Activated naive CD8-positive, alpha-beta T cell treated with anti-CD3 and anti-CD28 coated beads for 36 hours (primary cell): ENCODE measurements at regions not wholly inside any gene's neighbourhood (a gene's known extent, or its start where the extent isn't known, plus 50 kb on each side); places are given as distances from the start of the nearest gene placed in this dataset.

Experiments
- DNase-seq: peaks from one replicate; pipeline ENCODE4 v3.0.0; 2021
- H3K27ac Mint-ChIP-seq: one replicate; pipeline ENCODE4 v1.8.0; 2022; ENCODE audit warnings: mild to moderate bottlenecking, moderate library complexity, mixed read lengths
- H3K27me3 Mint-ChIP-seq: one replicate; pipeline ENCODE4 v1.8.0; 2022; ENCODE audit warnings: mild to moderate bottlenecking, mixed read lengths
- H3K36me3 Mint-ChIP-seq: one replicate; pipeline ENCODE4 v1.8.0; 2021; ENCODE audit warnings: mild to moderate bottlenecking, mixed read lengths
- H3K4me1 Mint-ChIP-seq: one replicate; pipeline ENCODE4 v1.8.0; 2021; ENCODE audit warnings: mixed read lengths
- H3K4me3 Mint-ChIP-seq: one replicate; pipeline ENCODE4 v1.8.0; 2022; ENCODE audit warnings: mild to moderate bottlenecking, moderate library complexity, mixed read lengths
- H3K9me3 Mint-ChIP-seq: one replicate; pipeline ENCODE4 v1.8.0; 2022; ENCODE audit warnings: mixed read lengths

- no peak overlapping the region for H3K27ac Mint-ChIP-seq
- H3K27me3 Mint-ChIP-seq: no peaks in the 10 kb centered on the region
- no peaks in the 10 kb centered on the region for H3K4me1 Mint-ChIP-seq
- no peak overlapping the region for H3K4me3 Mint-ChIP-seq
- no peaks in the 10 kb centered on the region for H3K9me3 Mint-ChIP-seq
- H3K36me3 Mint-ChIP-seq: no peaks in the 10 kb centered on the region
- DNase-seq: no peak
Measured at GRCh38 chr4:151962138-151962823, 201.5 kb upstream of the GATB start.

GRCh38 chr4:151961456-151961855 is 200.6 kb upstream of the GATB start:
- Mint-ChIP-seq H3K4me3 (no peak overlapping the region), H3K27ac (no peak overlapping the region), H3K9me3 (no peaks in the 10 kb centered on the region), H3K36me3 (no peaks in the 10 kb centered on the region), H3K27me3 (no peaks in the 10 kb centered on the region), H3K4me1 (no peaks in the 10 kb centered on the region)
- DNase-seq: no peak

DNA sequence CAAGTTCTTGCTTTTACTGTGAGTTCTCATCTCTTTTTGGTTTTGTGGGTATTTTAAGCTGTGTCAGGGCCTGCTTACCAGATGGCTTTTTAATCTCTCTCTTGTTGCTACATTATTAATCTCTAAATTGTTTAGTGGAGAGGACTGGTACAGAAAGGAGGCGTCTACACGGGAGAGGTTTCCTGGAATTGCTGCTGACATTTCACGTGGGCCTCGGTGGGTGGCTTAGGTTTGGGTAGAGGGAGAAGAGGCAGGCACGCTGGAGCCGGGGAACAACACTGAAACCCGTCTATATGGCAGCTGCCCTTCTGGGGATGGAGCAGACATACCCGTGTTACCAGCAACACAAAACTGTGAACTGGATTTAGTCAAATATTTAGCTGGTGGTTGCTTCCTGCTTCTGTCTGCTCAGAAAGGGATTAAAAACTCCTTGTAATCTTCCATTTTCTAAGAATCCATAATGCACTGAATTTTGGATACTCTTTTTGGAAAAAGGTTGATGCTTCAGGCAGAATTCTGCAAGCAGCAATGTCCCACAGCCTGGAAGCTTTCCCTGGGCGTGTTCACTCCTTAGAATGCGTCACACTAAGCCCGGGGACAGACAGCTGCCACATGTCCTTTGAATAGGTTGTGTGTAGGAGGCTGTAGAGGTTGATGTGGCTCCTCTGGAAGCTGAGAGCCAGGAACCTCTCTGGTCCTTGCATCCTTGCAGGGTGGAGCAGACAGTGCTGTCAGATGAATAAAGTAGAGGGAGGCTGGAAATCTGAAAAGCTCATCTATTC is 199.8 kb upstream of the GATB start:
- Mint-ChIP-seq H3K4me1 (no peaks in the 10 kb centered on the region), H3K4me3 (no peak overlapping the region), H3K9me3 (no peaks in the 10 kb centered on the region), H3K27me3 (no peaks in the 10 kb centered on the region), H3K27ac (no peak overlapping the region), H3K36me3 (no peaks in the 10 kb centered on the region)
- DNase-seq: no peak

DNA sequence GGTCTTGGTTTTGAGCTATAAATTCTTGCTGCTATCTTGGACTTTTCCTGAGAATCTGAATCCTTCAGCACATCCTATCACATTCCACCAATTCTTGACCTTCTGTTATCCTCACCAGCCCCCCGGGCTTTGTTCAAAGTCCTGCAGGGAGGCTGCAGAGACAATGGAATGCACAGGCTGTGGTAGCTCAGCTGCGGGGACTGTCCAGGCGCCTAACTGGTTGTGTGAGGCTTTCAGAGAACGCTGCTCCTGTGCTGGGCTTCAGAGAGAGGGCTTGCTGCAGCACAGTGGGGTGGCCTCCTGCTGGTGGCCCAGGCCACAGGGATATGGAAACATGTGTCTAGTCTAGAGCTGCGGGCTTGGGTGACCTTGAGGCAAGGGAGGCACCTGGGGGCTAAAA is 196.3 kb upstream of the GATB start:
- Mint-ChIP-seq H3K4me1 (no peaks in the 10 kb centered on the region), H3K9me3 (no peaks in the 10 kb centered on the region), H3K36me3 (no peaks in the 10 kb centered on the region), H3K4me3 (no peak overlapping the region), H3K27ac (no peak overlapping the region), H3K27me3 (no peaks in the 10 kb centered on the region)
- no peak for DNase-seq

DNA sequence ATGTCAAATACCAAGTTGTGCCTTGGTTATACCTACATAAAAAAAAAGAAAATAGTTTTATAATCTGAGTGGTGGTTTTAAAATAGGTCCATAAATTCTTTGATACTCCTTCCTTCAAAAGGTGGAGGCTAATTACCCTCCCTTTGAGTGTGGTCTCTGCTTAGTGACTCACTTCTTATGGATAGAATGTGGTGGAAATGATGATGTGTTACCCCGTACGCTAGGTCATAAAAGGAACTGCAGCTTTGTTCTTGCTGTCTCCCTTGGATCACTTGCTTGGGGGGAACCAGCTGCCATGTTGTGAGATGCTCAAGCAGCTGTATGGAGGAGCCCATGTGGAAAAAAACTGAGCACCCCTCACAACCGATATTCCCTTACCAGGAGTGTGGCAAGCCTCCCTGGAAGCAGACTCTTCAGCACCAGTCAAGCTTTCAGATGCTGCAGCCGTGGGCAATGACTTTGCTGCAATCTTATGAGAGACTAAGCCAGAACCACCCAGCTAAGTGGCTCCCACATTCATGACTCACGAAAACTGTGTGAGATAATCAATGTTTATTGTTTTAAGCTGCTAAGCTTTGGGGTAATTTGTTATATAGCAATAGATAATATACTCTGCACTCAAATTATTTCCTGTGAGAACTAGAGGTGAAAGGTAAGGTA is 195.0 kb upstream of the GATB start:
- H3K4me1 Mint-ChIP-seq: no peaks in the 10 kb centered on the region
- no peak overlapping the region for H3K4me3 Mint-ChIP-seq
- no peaks in the 10 kb centered on the region for H3K36me3 Mint-ChIP-seq
- H3K9me3 Mint-ChIP-seq: no peaks in the 10 kb centered on the region
- no peak overlapping the region for H3K27ac Mint-ChIP-seq
- no peak for DNase-seq
- H3K27me3 Mint-ChIP-seq: no peaks in the 10 kb centered on the region

DNA sequence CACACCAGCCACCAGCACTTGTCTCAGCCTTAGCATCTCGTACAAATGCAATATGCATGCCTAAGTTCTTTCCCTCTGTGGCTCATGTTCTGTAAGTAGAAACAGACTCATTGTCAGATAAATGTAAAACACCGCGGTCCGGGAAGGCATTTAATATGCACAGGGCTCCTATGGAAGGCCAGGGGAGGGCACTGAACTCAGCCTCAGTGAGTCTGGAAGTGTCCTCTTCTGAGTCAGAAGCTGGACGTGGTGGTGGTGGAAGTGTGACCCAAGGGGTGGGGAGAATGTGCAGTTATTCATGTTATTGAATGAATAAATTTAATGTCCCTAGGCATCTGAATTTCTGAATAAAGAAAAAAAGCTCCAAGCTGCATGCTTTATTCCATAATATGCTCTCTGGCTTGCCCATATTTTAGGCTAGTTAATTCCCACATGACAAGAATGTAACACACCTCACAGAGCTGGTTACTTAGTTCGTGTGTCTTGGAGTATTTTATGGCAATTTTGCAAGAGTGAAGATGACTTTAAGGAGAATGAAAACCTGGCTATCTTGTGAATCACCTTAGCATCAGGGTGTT is 193.1 kb upstream of the GATB start:
- no peak overlapping the region for H3K4me3 Mint-ChIP-seq
- no peak overlapping the region for H3K27ac Mint-ChIP-seq

DNA sequence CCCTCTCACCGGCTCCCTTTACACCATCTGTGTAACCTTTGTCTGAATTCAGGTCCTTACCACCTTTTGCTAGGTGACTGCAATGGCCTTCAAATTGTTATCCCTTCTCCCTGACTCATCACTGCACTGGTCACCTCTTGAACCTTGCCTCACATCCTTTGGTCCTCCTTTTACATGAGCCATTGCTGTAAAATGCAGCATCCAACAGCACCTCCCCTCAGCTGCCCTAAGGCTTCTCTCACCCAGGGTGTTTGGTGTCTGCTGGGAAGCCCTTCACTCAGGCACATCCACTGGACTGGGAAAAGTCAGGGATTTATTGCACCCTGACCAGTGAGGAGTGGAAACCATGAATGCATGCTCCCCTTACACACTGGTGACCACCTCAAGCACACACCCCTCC is 192.5 kb upstream of the GATB start:
- Mint-ChIP-seq H3K27ac (no peak overlapping the region), H3K27me3 (no peaks in the 10 kb centered on the region), H3K4me1 (no peaks in the 10 kb centered on the region), H3K9me3 (peaks cover 3% of the 10 kb centered on the region), H3K36me3 (no peaks in the 10 kb centered on the region), H3K4me3 (no peak overlapping the region)
- no peak for DNase-seq

More for the DNA sequence above, 193.1 kb upstream of the GATB start:
- DNase-seq: no peak
- Mint-ChIP-seq H3K4me1 (no peaks in the 10 kb centered on the region), H3K9me3 (peaks cover 3% of the 10 kb centered on the region), H3K36me3 (no peaks in the 10 kb centered on the region), H3K27me3 (no peaks in the 10 kb centered on the region)

DNA sequence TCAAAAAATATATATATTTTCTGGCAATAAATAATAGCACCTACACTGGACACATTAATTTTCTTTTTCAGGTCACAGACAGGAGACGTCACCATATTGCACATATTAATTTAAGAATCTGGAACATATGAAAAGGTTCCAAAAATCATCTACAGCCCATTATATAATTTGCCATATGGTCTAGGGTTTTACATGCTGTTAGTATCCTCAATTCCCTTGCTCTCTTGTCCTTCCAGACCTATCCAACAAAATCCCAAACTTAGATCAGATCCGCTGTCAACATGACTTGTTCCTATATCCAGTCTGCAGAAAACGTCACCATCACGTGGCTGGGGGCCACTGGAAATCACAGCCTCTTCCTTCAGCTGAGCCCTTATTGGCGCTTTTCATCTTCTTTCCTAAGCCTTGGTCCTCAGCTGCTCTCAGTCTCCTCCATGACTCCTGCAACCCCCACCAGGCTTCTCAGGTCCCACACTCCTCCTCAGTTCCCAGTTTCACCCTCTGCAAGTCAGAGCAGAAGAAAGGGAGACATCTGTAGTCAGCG is 192.0 kb upstream of the GATB start:
- no peaks in the 10 kb centered on the region for H3K27me3 Mint-ChIP-seq
- peaks cover 6% of the 10 kb centered on the region for H3K9me3 Mint-ChIP-seq

DNA sequence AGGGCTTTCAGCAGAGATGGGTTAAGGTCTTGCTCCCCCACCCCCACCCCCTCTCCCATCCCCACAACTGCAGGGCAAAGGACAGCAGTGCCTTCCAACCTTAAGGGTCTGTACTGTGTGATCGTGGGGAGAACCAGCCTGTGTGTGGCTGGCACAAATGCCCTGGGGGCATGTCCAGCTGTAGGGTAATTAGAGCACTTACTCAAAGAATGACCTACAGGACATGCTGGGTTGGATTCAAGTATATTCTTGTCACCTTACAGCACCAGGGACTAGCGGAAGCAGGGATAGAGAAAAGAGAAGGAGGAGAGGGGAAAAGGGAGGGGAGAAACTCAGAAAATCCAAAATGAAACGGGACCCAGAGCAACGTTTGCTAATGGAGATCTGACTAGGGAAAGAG is 191.3 kb upstream of the GATB start:
- DNase-seq: no peak
- H3K27ac Mint-ChIP-seq: no peak overlapping the region

More for the DNA sequence above, 192.0 kb upstream of the GATB start:
- H3K4me3 Mint-ChIP-seq: no peak overlapping the region
- no peak for DNase-seq
- H3K4me1 Mint-ChIP-seq: no peaks in the 10 kb centered on the region
- H3K27ac Mint-ChIP-seq: no peak overlapping the region
- H3K36me3 Mint-ChIP-seq: peaks cover under 1% of the 10 kb centered on the region

DNA sequence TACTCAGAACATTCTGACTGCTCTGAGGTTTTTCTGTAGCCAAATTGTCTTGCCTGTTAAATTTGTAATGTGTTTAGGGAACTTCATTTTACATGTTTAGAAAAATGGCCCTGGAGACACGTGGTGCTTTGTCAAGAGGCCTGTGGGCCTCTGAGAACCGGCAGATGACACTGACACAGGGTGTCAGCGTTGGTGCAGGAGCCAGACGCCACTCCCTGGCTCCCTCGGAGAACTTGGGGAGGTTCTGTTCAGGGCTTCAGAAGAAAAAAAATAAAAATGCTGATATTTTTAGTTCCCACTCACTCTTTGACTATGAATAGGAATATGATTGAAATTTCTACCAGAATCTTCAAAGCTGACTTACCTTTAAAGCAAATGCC is 190.9 kb upstream of the GATB start:
- no peaks in the 10 kb centered on the region for H3K27me3 Mint-ChIP-seq
- DNase-seq: no peak
- no peaks in the 10 kb centered on the region for H3K4me1 Mint-ChIP-seq
- peaks cover 15% of the 10 kb centered on the region for H3K9me3 Mint-ChIP-seq
- H3K4me3 Mint-ChIP-seq: no peak overlapping the region
- no peak overlapping the region for H3K27ac Mint-ChIP-seq
- peaks cover 9% of the 10 kb centered on the region for H3K36me3 Mint-ChIP-seq

More for the DNA sequence above, 191.3 kb upstream of the GATB start:
- Mint-ChIP-seq H3K9me3 (peaks cover 11% of the 10 kb centered on the region), H3K4me3 (no peak overlapping the region), H3K4me1 (no peaks in the 10 kb centered on the region), H3K36me3 (peaks cover 5% of the 10 kb centered on the region), H3K27me3 (no peaks in the 10 kb centered on the region)

GRCh38 chr4:151950993-151951670 is 190.3 kb upstream of the GATB start:
- Mint-ChIP-seq H3K27ac (no peak overlapping the region), H3K9me3 (peaks cover 20% of the 10 kb centered on the region), H3K36me3 (peaks cover 14% of the 10 kb centered on the region), H3K4me1 (no peaks in the 10 kb centered on the region), H3K4me3 (no peak overlapping the region), H3K27me3 (no peaks in the 10 kb centered on the region)
- no peak for DNase-seq

- Mint-ChIP-seq H3K4me1 (no peaks in the 10 kb centered on the region), H3K27ac (no peak overlapping the region), H3K4me3 (no peak overlapping the region), H3K36me3 (peaks cover 15% of the 10 kb centered on the region), H3K27me3 (no peaks in the 10 kb centered on the region), H3K9me3 (peaks cover 29% of the 10 kb centered on the region)
- no peak for DNase-seq
Measured at GRCh38 chr4:151948351-151949016, 187.7 kb upstream of the GATB start.

DNA sequence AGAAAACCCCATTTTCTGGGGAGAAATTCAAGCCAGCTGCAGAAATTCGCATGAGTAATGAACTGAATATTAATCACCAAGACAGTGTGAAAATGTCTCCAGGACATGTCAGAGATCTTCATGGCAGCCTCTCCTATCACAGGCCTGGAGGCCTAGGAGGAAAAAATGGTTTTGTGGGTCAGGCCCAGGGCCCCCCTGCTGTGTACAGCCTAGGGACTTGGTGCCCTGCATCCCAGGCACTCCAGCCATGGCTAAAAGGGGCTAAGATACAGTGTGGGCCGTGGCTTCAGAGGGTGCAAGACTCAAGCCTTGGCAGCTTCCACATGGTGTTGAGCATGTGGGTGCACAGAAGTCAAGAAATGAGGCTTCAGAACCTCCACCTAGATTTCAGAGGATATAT is 185.9 kb upstream of the GATB start:
- Mint-ChIP-seq H3K9me3 (peaks cover 35% of the 10 kb centered on the region), H3K4me3 (no peak overlapping the region)

DNA sequence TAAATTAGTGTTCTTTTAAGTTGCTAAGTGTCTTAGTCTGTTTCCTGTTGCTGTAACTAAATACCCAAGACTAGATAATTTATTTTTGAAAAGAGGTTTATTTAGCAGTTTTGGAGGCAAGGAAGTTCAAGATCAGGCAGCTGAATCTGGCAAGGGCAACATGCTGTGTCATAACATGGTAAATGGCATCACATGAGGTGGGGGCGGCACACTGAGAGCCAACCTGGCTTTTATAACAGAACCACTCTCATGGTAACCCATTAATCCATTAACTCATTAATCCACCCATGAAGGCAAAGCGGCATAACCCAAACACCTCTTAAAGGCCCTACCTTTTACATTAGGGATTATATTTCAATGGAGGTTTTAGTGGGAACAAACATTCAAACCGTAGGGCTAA is 182.2 kb upstream of the GATB start:
- no peak overlapping the region for H3K4me3 Mint-ChIP-seq
- H3K27ac Mint-ChIP-seq: no peak overlapping the region
- H3K9me3 Mint-ChIP-seq: peaks cover 37% of the 10 kb centered on the region
- H3K4me1 Mint-ChIP-seq: peaks cover 11% of the 10 kb centered on the region
- H3K36me3 Mint-ChIP-seq: peaks cover 21% of the 10 kb centered on the region
- DNase-seq: no peak
- no peaks in the 10 kb centered on the region for H3K27me3 Mint-ChIP-seq

More for the DNA sequence above, 185.9 kb upstream of the GATB start:
- Mint-ChIP-seq H3K27ac (no peak overlapping the region), H3K36me3 (peaks cover 15% of the 10 kb centered on the region), H3K4me1 (no peaks in the 10 kb centered on the region), H3K27me3 (no peaks in the 10 kb centered on the region)
- no peak for DNase-seq
